ENCODE measurements at regions not wholly inside any gene's neighbourhood (a gene's known extent, or its start where the extent isn't known, plus 50 kb on each side); places are given as distances from the start of the nearest gene placed in this dataset.

DNA sequence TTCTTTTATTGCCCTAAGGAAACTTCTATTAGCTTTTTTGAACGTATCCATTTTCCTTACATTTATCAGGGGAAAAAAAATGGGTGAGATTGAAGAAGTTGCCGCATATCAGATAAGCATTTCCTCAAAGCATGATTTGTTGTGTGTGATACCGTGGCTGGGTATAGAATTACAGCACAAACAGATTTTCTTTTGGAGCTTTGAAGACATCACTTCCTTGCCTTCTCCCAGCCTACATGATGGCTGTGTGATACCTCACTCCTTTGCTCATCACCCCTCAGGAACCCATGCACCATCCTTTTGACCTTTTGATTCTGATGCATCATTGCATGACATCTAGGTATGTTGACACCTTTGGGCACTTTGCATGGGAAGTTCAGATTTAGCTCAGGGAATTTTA is 1155.3 kb downstream of the BRD1 start:
- WGBS, 4 donors: 83 to 88% (median 85%) methylated on average over 3 of the region's 3 CpGs
- intact Hi-C loops (cut with DNase I): no loop called here
- H3K9me3 ChIP-seq: peaks cover 0 to 23% (median 16%) of the 10 kb centered on the region in 12 donors

DNA sequence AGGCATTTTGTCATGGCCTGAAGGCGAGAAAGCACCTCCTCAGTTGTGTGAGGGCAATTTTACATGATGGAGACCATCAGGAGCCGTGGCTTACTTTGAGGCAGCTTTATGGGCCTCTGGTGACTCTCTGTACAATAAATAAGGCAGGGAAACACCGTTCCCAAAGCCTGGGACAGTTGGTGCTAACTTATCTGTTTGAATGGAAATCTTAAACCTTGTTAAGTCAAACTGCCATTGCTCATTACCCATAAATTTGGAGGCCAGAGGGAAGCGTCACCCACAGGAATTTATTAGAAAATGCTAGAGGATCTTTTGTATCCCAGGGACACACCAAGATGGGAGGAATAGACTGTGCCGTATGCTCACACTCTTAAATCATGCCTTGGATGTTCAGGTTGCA is 1156.9 kb downstream of the BRD1 start:
- TF ChIP-seq POLR2A (IDR thresholded peaks at IDR 0.05): no peak
- TF ChIP-seq, protein P1, sequence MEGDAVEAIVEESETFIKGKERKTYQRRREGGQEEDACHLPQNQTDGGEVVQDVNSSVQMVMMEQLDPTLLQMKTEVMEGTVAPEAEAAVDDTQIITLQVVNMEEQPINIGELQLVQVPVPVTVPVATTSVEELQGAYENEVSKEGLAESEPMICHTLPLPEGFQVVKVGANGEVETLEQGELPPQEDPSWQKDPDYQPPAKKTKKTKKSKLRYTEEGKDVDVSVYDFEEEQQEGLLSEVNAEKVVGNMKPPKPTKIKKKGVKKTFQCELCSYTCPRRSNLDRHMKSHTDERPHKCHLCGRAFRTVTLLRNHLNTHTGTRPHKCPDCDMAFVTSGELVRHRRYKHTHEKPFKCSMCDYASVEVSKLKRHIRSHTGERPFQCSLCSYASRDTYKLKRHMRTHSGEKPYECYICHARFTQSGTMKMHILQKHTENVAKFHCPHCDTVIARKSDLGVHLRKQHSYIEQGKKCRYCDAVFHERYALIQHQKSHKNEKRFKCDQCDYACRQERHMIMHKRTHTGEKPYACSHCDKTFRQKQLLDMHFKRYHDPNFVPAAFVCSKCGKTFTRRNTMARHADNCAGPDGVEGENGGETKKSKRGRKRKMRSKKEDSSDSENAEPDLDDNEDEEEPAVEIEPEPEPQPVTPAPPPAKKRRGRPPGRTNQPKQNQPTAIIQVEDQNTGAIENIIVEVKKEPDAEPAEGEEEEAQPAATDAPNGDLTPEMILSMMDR (IDR thresholded peaks at IDR 0.05): no peak
- WGBS, 4 donors: 73 to 80% (median 79%) methylated on average over 4 to 5 of the region's 5 CpGs
- no peak overlapping the region for H3K4me3 ChIP-seq
- intact Hi-C loops (cut with DNase I): no loop called here
- peaks cover 0 to 23% (median 16%) of the 10 kb centered on the region in 12 donors for H3K9me3 ChIP-seq
- ATAC-seq: no peak
- DNase-seq: no peak
- H3K4me1 ChIP-seq: no peaks in the 10 kb centered on the region
- H3K36me3 ChIP-seq: no peaks in the 10 kb centered on the region
- H3K27ac ChIP-seq: no peak overlapping the region
- no peaks in the 10 kb centered on the region for H3K27me3 ChIP-seq

More for the DNA sequence above, 1155.3 kb downstream of the BRD1 start:
- TF ChIP-seq POLR2A (IDR thresholded peaks at IDR 0.05): no peak
- TF ChIP-seq, protein P1 (IDR thresholded peaks at IDR 0.05): no peak
- no peak overlapping the region for H3K4me3 ChIP-seq
- H3K36me3 ChIP-seq: no peaks in the 10 kb centered on the region
- DNase-seq (no peak), ATAC-seq (no peak)
- H3K27me3 ChIP-seq: no peaks in the 10 kb centered on the region
- H3K27ac ChIP-seq: no peak overlapping the region
- no peaks in the 10 kb centered on the region for H3K4me1 ChIP-seq

DNA sequence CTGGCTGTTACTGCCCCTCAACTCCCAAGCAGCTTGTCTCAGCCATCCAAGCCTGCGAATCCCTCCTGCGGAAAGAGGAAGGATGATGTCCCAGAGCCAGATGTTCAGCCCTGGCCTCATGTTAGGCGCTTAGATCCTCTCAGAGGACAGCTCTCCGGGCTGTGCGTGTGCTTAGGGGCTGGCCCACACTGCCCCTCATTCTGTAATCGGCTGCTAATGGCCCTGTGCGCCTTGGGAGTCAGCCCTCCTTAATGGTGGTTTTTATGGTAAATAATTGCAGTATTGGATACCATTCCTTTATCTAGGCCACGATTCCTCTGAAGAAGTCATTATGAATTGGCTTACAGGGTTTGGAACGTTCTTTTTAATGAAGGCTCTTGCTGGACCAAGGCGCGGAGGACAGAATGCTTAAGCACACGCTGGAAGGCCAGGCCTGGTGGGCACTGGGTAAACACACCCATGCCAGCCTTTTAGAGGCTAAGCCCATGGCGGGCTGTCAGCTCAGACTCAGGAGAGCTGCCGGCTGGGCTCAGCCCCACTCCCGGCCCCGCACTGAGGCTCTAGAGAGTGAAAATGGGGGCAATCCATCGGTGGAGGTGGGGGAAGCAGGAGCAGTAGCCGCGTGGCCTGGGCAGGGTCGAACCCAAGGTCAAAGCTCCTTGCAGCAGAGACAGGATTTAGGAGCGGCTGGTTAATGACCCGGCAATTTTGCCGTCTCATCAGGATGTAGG is 1157.5 kb downstream of the BRD1 start:
- no peaks in the 10 kb centered on the region for H3K27me3 ChIP-seq
- no peaks in the 10 kb centered on the region for H3K36me3 ChIP-seq
- intact Hi-C loops (cut with DNase I): no loop called here
- no peak for ATAC-seq
- H3K4me1 ChIP-seq: no peaks in the 10 kb centered on the region
- no peak for DNase-seq
- TF ChIP-seq, protein P1 (IDR thresholded peaks at IDR 0.05): no peak
- TF ChIP-seq POLR2A (IDR thresholded peaks at IDR 0.05): no peak
- 86 to 92% (median 87%) methylated on average over 18 to 23 of the region's 23 CpGs for WGBS, 4 donors
- peaks cover 0 to 23% (median 16%) of the 10 kb centered on the region in 12 donors for H3K9me3 ChIP-seq
- no peak overlapping the region for H3K27ac ChIP-seq
- H3K4me3 ChIP-seq: no peak overlapping the region

DNA sequence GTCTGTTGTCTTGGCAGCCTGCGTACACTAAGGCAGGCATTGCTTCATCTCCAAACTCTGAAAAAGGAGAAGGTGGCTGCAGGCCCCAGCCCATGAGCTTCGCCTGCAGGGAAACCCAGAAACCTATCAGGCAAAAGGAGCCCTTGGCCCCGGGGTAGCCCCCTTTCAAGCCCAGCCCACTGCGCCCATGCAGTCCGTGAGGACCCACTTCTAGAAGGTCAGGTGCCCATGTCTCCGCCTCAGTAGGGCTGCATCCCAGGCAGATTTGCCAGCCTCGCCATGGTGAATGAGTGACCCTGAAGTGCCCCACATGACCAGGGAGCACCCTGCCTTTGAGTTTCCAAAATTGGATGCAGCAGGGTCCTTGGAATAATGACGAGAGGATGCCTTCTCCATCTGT is 1158.4 kb downstream of the BRD1 start:
- no peak for TF ChIP-seq POLR2A (IDR thresholded peaks at IDR 0.05)
- TF ChIP-seq, protein P1 (IDR thresholded peaks at IDR 0.05): no peak
- peak in 1 of 5 donors; percentile 35 for DNase-seq
- WGBS, 4 donors: 54 to 86% (median 77%) methylated on average over 1 to 8 of the region's 8 CpGs

More for the DNA sequence above, 1158.4 kb downstream of the BRD1 start:
- H3K36me3 ChIP-seq: no peaks in the 10 kb centered on the region
- peaks cover 0 to 23% (median 18%) of the 10 kb centered on the region in 12 donors for H3K9me3 ChIP-seq
- no peak overlapping the region for H3K27ac ChIP-seq
- ATAC-seq: no peak
- H3K4me1 ChIP-seq: no peaks in the 10 kb centered on the region
- H3K4me3 ChIP-seq: no peak overlapping the region
- H3K27me3 ChIP-seq: no peaks in the 10 kb centered on the region
- intact Hi-C loops (cut with DNase I): no loop called here

All from heart left ventricle (tissue), 16 donors.